Left forelimb (tissue), 1 donor: ENCODE measurements at regions not wholly inside any gene's neighbourhood (a gene's known extent, or its start where the extent isn't known, plus 50 kb on each side); places are given as distances from the start of the nearest gene placed in this dataset.
"Not testable (repeated sequence)": the region's sequence is repeated elsewhere in the genome, so short reads cannot be mapped to it uniquely, and the experiment has no call there.

ENCODE experiments used
- DNase-seq: peaks from one replicate; pipeline ENCODE4 v3.0.0-alpha.2; 2018; ENCODE audit warnings: low spot score

GRCh38 chr5:86977808-86978207 lies 289.9 kb upstream of the RASA1 start:
- DNase-seq, result no peak

GRCh38 chr5:86979811-86980411 lies 287.8 kb upstream of the RASA1 start:
- no peak for DNase-seq

GRCh38 chr5:86981898-86982297 lies 285.8 kb upstream of the RASA1 start:
- DNase-seq, result no peak

GRCh38 chr5:86983208-86983607 lies 284.5 kb upstream of the RASA1 start:
- no peak for DNase-seq

GRCh38 chr5:86986837-86987236 lies 280.8 kb upstream of the RASA1 start:
- no peak for DNase-seq

GRCh38 chr5:86997516-86997915 lies 270.2 kb upstream of the RASA1 start:
- DNase-seq, result no peak

GRCh38 chr5:86999951-87000350 lies 267.7 kb upstream of the RASA1 start:
- no peak for DNase-seq

GRCh38 chr5:87002485-87002884 lies 265.2 kb upstream of the RASA1 start:
- DNase-seq, result no peak

GRCh38 chr5:87004101-87004500 lies 263.6 kb upstream of the RASA1 start:
- DNase-seq, result no peak

GRCh38 chr5:87007737-87008136 lies 259.9 kb upstream of the RASA1 start:
- DNase-seq, result no peak

- DNase-seq, result no peak
These were observed 258.7 kb upstream of the RASA1 start for GRCh38 chr5:87008751-87009560.

- DNase-seq, result no peak
These were observed 256.9 kb upstream of the RASA1 start for GRCh38 chr5:87010736-87011135.

GRCh38 chr5:87015901-87016300 lies 251.8 kb upstream of the RASA1 start:
- DNase-seq, result no peak

- no peak for DNase-seq
These were observed 247.4 kb upstream of the RASA1 start for GRCh38 chr5:87020099-87020934.

- DNase-seq, result no peak
These were observed 245.3 kb upstream of the RASA1 start for GRCh38 chr5:87022415-87022814.

GRCh38 chr5:87027570-87027969 lies 240.1 kb upstream of the RASA1 start:
- no peak for DNase-seq

- DNase-seq, result no peak
These were observed 237.7 kb upstream of the RASA1 start for GRCh38 chr5:87029951-87030350.

GRCh38 chr5:87030699-87031098 lies 237.0 kb upstream of the RASA1 start:
- no peak for DNase-seq

GRCh38 chr5:87034557-87034956 lies 233.1 kb upstream of the RASA1 start:
- no peak for DNase-seq

- DNase-seq, result no peak
These were observed 225.1 kb upstream of the RASA1 start for GRCh38 chr5:87042554-87042953.

- DNase-seq, result no peak
These were observed 219.5 kb upstream of the RASA1 start for GRCh38 chr5:87048156-87048555.

GRCh38 chr5:87049012-87049411 lies 218.7 kb upstream of the RASA1 start:
- DNase-seq, result not testable (repeated sequence)
